ENCODE measurements at regions not wholly inside any gene's neighbourhood (a gene's known extent, or its start where the extent isn't known, plus 50 kb on each side); places are given as distances from the start of the nearest gene placed in this dataset.

DNA sequence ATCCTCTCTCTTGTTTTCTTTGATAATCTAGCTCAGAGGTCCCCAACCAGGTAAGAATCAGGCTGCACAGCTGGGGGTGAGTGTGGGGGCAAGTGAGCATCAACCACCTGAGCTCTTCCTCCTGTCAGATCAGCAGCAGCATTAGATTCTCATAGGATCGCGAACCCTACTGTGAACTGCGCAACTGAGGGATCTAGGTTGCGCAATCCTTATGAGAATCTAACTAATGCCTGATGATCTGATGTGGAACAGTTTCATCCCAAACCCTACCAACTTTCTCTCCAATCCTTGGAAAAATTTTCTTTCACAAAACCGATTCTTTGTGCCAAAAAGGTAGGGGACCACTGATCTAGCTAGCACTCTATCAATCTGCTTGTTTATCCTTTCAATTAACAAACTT lies 678.3 kb downstream of the CBLN2 start:
- no peak for DNase-seq

- no peak for DNase-seq
Observed at GRCh38 chr18:71850602-71851001, 693.5 kb downstream of the CBLN2 start.

GRCh38 chr18:71849407-71849806 lies 694.7 kb downstream of the CBLN2 start:
- no peak for DNase-seq

DNA sequence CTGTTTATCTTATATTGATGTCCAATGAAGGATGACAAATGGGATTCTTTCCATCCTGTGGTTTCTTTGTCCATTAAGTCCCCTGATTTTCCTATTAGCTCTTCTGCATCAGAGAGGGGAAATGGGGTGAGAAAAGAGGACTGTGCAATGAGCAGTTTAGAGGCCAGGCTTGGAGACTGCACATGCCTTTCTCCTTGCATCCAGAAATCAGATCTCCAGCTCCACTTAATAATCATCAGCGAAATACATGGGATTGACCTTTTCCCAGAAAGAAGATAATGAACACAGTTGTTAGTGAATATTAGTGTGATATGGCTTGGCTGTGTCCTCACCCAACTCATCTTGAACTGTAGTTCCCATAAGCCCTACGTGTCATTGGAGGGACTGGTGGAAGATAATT lies 697.4 kb downstream of the CBLN2 start:
- DNase-seq = no peak

DNA sequence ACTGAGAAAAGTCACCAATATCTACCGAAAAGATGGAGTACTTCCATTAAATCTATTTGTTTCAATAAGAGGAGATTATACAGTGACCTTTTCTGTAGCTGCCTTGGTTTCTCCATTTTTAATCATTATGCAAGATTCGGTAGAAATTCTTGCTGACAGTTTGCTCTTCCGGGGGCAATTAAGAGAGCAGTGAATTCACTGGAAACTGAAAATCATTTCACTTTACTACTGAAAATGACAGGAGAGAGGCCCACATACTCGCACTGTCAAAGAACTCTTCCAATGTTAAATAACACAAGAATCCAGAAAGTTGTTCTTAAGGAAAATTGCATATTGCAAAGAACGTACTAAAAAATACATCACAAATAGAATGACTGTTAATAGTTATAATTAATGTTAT lies 699.3 kb downstream of the CBLN2 start:
- no peak for DNase-seq

DNA sequence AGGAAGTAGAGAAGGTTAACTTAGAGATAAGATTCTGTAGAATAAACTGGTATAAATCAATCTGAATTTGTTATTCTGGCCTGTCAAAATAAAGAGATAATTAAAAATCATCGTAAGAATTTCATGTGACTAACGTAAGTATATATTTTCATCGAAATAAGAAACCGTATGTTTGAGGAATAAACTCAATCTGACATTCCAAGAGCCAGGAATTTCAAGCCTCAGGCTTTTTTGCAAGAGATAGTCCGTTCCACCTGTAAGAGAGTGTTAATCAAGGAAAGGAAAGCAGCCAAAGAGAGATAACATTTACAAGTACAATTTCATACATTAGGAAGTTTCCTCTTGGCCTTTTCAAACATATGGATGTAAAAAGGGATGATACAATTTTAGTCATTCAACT lies 701.5 kb downstream of the CBLN2 start:
- no peak for DNase-seq

DNA sequence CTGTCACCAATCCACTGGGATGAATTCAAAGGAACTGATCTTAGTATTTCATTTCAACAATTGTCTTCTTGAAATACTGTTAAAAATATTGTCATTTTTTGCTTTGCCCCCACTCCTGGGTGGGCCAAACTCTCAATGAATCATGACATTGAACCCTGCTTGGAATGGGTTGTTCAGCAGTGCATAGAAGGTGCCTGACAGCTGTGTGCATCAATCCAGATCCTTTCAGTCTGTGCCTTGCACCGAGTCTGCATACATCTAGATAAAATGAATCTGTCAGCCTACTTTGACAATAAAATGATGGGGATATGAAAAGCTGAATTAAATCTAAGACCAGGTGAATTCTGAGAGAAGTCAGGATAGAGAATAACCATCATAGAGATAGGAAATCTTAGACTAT lies 706.6 kb downstream of the CBLN2 start:
- no peak for DNase-seq

DNA sequence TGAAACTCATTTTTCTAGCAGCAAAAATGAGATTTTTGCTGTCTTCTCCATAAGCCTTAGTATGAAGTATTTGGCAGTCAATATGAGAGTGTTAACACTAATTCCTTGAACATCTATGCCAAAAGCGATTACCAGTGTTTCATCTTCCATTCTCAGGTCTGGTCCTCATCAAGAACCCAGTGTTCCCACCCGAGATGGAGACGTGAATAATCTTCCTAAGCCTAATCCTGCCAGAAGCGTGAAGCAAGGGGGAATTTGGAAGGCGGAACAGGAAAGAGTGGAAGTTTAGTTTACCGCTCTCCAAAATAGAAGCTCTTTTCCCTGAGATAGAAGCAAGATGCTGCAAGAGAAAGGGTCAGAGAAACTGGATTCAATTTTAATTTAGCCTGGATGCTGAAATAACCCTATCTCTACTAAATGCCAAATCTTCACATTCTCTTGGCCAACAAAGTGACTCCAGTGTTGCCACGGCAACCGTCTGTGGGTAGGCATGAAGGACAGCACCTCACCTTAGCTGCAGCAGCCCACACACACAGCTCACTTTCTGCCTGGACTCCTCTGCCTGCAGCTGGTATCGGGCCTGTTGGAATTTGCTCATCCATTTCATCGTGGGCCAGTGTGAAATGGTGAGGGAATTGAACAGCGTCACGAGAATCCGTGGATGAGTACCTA lies 711.1 kb downstream of the CBLN2 start:
- no peak for DNase-seq

DNA sequence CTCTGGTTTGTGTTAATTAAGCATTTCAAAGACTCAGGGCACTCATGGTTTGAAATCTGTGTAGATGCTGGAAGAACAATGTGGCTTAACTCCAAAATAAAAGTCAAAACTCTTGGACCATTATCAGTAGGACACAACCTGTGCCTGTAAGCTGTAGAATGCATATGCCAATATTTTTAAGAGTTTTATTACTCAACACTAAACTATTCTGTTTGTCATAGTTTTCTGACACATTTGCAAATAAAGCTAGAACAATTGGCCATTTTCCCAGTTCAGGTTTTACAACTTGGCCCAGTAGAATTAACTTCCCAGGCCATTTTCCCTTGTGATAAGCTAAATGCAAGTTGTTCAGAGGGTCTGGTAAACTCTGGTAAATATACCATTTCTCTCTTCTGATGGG lies 713.1 kb downstream of the CBLN2 start:
- no peak for DNase-seq

- DNase-seq = no peak
Observed at GRCh38 chr18:71827301-71827700, 716.8 kb downstream of the CBLN2 start.

- no peak for DNase-seq
Observed at GRCh38 chr18:71815305-71815704, 728.8 kb downstream of the CBLN2 start.

GRCh38 chr18:71809711-71810110 lies 734.4 kb downstream of the CBLN2 start:
- no peak for DNase-seq

- DNase-seq = no peak
Observed at GRCh38 chr18:71808616-71809015, 735.5 kb downstream of the CBLN2 start.

DNA sequence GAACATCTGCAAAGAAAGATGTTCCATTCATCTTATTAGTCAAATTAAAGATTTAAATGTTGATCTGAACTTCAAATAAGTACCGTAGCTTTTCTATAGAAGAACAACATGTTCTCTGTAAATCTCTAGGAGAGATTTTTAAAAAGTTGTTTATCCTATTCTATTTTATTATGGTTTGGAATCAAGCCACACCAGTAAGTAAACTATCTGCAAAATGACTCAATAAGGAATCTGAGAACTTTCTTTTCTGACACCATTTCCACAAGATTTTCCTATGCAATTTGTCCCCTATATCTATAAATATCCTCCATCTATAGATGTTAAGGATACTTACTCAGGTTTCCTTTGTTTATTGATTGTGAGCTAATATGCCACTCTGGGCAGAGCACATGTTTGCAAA lies 736.6 kb downstream of the CBLN2 start:
- no peak for DNase-seq

DNA sequence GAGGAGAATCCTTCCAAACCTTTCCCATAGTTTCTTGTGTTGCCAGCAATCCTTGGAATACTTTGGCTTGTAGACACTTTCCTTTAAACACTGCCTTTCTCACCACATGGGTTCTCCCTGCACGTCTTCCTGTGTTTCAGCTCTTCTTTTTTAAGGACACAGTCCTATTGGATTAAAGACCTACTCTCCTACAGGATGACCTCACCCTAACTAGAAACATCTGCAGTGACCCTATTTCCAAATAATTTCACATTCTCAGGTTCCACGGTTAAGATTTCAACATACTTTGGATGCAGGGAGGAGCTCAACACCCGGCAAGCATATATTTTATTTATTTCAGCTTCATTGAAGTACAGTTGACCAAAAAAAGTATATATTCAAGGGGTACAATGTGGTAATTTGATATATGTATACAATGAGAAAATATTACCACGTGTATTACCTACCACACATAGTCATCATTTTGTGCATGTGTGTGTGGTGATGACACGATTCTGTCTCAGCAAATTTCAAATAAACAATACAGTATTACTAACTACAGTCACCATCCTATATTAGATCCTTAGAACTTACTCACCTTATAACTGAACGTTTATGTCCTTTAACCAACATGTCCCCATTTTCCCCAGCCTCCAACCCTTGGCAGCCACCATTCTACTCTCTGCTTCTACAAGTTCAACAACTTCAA lies 745.0 kb downstream of the CBLN2 start:
- no peak for DNase-seq

GRCh38 chr18:71797554-71797953 lies 746.6 kb downstream of the CBLN2 start:
- DNase-seq = no peak

DNA sequence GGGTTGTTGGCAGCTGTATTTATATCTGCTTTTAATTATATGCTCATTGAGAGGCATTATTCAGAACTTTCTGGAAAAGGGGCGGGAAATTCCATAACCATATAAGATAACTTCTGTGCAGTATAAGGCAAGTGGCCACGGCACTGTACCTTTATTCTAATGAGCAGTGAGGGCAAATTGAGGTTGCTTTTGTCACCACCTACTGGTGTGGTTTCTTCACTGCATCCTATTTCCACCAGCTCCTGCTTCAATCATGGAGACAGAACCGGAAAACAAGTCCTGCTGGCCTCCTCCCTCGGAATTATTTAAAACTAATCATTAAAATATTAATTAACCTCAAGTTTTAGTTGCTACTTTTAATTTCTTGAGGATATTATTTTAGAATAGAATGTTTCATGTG lies 759.4 kb downstream of the CBLN2 start:
- no peak for DNase-seq

DNA sequence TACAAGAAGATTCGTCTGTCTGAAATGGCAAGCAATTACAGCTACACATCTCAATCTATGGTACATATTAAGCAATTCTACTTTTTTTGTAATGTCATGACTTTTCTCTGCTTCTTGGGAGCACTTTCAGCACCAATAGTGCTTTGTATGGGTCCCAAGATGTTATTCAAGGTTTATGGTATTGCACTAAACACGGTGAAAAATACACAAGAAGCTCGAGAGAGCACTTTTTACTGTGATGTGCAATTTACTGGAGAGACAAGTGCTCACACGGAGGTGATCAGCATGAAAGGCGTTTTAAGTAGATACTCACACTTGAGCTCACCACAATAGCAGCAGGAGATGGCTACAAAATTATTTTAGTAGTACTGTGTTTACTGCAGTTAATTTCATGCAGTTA lies 783.6 kb downstream of the CBLN2 start:
- DNase-seq = no peak

DNA sequence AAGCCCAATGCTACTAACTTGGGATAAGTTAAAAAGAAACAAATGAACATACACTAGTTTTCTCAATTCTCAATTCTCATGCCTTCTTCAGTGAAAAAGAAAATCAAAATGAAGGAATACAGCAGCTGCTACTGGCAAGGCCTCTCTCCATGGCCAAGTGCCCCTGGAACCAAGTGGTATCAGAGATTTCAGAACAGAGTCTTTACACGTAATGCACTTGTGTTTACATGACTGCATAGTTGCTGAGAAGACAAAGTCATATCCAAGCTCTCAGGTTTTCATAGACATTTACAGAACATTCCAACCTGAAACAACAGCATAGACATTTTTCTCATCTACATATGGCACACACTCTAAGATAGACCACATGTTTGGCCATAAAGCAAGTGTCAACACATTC lies 789.9 kb downstream of the CBLN2 start:
- no peak for DNase-seq

GRCh38 chr18:71743634-71744033 lies 800.5 kb downstream of the CBLN2 start:
- no peak for DNase-seq

DNA sequence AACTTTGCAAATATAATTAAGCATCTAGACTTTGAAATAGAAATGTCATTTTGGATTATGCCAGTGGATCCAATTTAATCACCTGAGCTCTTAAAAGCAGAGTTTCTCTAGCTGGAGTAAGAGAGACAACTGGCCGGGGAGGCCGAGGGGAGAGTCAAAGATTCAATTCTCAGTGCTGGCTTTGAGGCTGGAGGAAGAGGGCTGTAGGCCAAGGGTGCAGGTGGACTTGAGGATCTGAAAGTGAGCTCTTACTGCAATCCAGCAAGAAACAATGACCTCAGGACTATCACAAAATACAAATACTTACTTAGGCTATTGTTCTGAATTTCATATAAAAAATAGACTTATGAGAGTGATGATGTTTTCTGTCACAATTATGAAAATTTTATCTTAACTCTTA lies 814.5 kb downstream of the CBLN2 start:
- no peak for DNase-seq

- no peak for DNase-seq
Observed at GRCh38 chr18:71727909-71728308, 816.2 kb downstream of the CBLN2 start.

DNA sequence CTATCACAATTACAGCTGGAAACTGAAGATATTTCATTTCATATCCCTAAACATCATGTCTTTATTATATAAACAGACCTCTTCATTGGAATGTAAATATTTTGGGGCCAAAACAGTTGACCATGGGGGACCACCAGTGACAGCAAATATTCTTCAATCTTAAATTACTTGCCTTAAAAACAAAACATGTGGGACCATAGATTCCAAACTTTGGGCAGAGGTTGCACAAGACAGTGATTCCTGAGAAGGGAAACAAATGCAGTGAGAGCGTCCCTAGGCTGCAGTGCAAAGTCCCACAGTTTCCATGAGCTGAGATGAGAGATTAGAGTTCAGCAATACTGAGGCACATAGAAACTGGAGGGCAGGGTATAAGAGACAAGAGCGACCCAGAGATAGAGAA lies 818.9 kb downstream of the CBLN2 start:
- no peak for DNase-seq

GRCh38 chr18:71707985-71708500 lies 836.1 kb downstream of the CBLN2 start:
- DNase-seq = no peak

DNA sequence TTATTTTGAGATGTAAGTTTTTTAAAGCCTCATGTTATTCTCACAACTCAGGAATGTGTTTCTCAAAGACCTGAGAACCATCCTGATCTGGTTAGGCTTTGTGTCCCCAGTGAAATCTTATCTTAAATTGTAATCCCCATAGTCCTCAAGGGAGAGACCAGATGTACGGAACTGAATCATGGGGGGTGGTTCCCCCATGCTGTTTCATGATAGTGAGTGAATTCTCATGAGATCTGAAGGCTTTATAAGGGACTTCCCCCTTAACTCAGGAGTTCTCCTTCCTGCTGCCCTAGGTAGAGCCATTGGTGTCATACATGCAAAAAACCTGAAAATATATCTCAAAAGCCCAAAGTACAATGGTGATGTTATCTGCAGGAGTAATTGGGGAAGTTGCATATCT lies 836.7 kb downstream of the CBLN2 start:
- DNase-seq = no peak
